NCI-H187 treated with DMSO at 0.1 percent for 48 hours (cell line): ENCODE measurements at regions not wholly inside any gene's neighbourhood (a gene's known extent, or its start where the extent isn't known, plus 50 kb on each side); places are given as distances from the start of the nearest gene placed in this dataset.
"Not testable (repeated sequence)": the region's sequence is repeated elsewhere in the genome, so short reads cannot be mapped to it uniquely, and the experiment has no call there.

Experiments used
- DNase-seq: peaks from one replicate; lab custom pipeline; 2025; lab: John Stamatoyannopoulos, UW

- DNase-seq, result no peak
Observed at GRCh38 chr14:26304056-26304455, 293.8 kb downstream of the NOVA1 start.

DNA sequence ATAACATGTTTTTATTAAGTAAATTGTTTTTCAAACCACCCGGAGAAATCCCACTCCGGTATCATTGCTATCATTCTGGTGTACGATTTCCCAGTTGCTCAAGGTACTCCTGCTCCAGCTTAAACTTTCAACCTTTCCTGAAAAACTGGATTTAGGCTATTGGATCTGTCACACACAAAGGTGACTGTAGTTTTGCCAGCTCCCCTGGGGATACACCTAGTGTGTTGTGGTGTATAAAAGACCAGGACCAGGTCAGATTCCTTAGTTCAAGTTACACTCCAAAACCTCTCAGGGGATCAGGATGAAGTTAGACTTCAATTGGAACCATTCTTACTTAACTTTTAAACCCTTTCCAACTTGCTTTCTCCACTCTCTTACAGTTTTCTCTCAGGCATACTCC lies 303.9 kb downstream of the NOVA1 start:
- no peak for DNase-seq

DNA sequence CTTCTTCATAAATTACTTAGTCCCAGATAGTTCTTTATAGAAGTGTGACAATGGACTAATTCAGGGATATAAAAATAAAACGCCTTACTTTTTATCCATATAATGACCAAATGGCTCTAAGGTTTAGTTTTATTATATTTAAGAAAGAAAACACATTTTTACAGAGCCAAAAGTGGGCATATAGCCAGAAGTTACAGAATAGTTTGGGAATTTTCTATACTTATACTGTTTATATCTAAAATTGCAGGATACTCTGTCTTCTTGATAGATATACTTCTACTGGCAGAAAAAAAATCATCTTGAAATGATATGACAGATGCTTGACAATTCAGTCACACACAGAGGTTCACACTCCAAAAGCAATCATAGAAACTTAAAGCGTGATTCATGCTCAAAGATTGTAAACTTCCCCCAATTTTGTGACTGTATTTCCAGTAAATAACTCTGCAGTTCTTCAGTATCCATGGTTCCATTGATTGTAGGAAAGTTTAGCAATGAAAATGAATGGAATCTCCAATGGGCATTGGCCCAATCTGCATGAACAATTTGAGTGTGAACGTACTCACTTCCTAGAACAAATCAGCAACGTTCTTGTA lies 307.8 kb downstream of the NOVA1 start:
- DNase-seq, result no peak

- DNase-seq, result no peak
Observed at GRCh38 chr14:26286913-26287205, 311.0 kb downstream of the NOVA1 start.

- no peak for DNase-seq
Observed at GRCh38 chr14:26286081-26286912, 311.5 kb downstream of the NOVA1 start.

GRCh38 chr14:26282578-26282977 lies 315.3 kb downstream of the NOVA1 start:
- DNase-seq, result no peak

GRCh38 chr14:26282011-26282410 lies 315.8 kb downstream of the NOVA1 start:
- DNase-seq, result not testable (repeated sequence)

- no peak for DNase-seq
Observed at GRCh38 chr14:26281280-26281998, 316.4 kb downstream of the NOVA1 start.

DNA sequence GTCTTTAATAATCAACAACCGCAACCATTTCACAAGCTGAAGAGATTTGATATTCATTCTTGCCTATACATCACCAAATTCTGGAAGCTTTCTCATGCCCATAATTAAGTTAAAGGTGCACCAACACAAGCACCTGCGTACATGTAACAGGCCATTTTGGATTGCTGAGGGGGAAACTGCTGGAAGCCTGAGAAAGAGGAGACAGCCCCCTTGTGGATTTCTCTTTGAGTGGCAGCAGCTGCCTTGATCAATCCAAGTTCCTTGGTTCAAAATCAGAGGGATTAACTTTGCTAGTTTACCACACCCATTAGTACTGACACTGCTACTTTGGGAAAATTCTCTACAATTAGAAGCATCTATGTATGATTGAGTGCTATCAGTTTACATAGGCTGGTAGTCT lies 321.1 kb downstream of the NOVA1 start:
- DNase-seq, result no peak

GRCh38 chr14:26265170-26265685 lies 332.6 kb downstream of the NOVA1 start:
- DNase-seq, result no peak

DNA sequence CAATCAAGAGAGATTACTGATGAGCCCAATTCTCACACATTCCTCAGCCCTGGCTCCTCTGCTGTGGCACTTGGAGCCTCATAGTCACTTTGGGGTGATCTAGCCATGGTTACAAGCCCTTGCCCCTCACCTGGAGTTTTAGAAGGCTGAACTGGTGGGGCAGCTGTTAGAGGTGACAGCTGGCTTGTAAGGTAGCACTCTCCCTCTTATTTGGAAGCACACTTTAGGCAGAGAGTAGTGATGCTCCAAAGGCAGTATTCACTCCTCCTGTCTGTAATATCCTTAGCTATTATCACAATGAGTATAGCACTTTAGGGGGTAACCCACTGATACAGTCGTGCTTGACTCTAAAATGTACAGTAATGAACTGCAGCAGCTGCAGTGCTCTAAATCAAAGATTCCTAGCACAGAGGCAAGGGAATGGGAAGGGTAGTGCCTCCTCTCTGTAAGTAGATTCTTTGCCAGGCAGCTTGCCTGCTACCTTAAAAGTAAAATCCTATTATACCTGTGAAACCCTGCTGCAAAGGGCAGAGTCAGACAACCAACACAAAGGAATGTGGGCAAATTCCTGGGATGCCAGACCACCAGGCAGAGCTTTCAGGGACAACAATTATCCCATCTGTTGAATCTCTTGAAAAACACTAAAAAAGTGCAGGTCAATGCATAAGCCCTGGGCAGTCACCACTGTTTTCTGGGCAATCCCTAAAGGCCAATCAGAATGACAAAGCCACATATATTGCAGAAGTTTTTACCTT lies 336.3 kb downstream of the NOVA1 start:
- DNase-seq, result no peak

DNA sequence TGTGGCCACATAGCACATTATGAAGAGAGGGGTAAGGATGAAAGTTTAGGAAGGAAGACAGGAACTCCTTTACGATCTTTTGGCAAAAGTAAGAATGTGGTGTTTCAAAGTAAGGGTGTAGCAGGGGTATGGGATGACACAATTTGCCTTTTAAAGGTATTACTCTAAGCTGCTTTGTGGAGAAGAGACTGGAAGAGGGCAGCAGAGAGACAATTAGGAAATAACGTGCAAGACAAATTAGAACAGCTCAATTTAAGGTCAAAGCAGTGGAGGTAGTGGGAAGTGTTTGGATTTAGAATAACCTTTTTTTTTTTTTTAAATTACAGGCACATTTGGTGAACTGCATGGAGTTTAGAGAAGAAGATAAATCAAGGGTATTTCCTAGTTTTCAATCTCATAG lies 342.6 kb downstream of the NOVA1 start:
- no peak for DNase-seq

DNA sequence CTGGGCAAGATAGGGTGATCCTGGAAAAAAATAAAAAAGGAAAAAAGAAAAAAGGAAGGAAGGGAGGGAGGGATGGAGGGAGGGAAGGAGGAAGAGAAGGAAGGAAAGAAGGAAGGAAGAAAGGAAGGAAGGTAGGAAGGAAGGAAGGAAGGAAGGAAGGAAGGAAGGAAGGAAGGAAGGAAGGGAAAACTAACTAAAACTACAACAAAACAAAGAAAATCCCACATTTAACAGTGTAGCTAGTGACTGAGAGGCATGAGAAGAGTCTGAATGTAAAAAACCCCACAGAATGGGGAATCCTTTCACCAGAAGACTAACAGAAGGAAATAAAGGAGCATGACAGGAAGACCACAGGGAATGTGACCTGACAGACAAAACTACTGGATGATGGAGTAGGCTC lies 345.7 kb downstream of the NOVA1 start:
- no peak for DNase-seq

- DNase-seq, result no peak
Observed at GRCh38 chr14:26233118-26233517, 364.7 kb downstream of the NOVA1 start.

DNA sequence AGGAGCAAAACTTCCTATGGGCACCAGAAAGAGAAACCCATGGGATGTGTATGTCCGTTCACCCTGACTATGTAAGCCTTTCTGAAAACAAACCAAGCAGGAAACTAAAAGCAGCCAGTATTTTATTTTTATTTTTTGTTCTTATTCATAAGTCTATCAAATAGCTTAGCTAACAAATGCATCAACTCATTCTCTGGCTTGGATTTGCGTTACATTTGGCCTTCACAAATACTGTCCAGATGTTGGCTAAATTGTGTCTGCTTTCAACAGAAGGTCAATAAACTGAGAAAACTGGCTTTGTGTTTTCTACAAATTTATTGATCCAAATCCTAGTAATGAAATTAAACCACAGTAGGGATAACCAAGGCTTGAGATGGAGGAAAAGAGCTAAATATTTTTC lies 379.0 kb downstream of the NOVA1 start:
- no peak for DNase-seq

DNA sequence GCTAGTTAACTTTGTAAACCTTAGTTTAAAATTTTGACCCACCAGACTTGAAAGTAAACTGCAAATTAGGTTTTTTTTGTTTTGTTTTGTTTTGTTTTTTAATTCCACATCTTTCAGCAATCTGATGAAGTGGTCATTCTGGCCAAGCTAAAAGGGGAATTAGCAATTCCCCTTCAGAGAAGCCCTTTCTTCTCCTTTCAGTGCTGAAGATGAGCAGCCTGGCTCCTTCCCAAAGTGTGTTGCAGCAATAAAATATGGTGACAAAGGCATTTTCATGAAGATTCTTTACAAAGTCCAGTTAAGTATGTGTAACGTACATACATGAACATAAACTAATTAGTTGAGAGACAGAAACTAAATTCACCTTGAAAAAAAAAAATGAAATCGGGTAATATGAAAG lies 380.1 kb downstream of the NOVA1 start:
- no peak for DNase-seq

- DNase-seq, result no peak
Observed at GRCh38 chr14:26216786-26217185, 381.0 kb downstream of the NOVA1 start.

DNA sequence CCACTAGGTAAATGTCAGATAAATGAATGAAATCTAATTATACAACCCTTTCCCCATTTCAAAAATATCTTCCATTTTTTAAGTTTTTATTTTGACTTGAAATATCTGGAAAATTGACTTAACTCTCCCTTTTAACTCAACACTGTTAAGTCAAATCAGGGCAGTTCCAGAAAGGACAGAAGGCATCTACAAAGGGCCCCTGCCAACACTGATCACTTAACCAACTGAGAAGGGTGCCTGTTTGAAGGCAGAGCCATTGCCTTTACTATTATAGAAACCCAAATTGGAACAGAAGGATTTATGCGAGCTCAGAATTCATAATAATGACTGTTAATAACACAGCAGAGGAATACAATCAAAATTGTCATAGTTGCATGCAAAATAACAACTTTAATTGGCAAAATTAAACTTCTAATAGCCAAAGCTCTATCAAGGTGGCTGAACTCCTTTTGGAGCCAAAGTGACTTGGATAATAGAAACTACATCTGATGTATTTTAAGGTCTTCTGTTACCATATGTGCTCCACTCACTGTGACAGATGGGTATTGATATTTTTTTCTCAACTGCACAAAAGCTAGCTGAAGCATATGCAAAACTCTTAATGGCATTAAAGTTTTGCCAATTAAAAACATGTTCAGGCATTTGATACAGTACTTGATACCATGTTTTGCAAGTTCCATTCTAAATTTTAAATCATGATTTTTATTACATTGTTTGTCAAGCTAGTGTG lies 383.8 kb downstream of the NOVA1 start:
- DNase-seq, result no peak

DNA sequence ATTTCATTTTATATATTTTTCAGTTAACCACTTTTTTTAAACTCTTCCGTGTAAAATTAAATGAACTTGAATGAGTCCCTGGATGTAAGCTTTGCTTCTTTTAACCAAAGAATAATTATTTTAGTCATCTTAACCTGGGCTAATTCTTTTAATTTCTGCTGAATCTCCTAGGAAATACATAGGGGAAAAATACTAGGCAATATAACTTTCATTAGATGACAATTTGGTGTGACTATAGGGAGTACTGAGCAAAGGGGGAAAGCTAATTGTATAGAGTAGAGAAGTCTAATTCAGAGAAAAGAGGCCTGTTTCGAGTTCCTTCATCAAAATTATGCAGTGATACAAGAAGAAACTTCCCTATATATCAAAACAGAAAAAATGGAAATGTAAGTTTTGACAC lies 388.1 kb downstream of the NOVA1 start:
- DNase-seq, result no peak

DNA sequence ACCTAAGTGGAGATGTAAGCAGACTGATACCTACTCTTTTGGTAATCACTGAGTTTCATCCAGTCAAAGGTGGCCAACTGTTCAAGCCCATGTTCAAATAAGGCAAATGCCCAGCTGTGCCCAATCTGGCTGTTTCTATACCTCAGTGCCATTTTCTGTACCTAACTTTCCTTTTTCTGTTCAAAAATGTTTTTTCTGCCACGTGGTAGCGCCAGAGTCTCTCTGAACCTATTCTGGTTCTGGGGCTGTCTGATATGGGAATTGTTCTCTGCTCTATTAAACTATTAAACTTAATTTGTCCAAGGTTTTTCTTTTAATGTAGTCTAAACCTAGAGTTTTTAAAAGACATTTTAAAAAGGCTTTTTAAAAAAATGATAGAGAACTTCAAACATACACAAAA lies 391.2 kb downstream of the NOVA1 start:
- no peak for DNase-seq

DNA sequence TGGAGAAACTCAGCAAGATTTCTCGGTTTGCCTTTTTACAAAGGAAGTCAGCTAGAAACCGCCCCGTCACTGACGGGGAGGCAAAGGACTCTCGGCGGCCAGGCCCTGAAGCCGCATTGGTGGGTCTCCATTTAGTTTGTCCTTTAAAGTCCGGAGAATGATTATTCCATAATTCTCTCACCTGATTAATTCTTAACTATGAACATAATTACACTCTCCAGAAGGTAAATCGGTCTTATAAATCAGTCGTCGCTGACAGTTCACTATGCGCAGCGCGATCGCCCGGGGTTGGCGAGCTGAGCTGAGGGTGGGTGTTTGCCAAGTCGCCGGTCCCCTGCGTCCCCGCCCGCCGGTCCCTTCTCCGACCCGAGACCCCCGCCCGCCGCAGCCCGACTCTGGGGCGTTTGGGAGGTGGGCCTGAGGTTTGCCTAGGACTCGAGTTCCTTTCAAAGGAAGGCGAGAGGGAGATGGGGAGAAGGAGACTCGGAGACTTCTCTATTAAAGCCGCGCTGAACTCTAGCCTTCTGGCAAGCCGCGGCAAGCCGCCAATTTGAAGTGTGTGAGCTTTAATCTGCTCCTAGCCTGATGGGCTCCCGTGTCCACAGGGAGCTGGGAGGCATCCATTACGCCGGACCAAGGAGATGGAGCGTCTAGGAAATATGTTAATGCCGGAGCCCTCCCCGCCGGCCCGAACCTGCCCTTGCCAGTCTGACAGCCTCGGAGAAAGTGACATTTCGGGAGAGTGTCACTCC lies 392.9 kb downstream of the NOVA1 start:
- no peak for DNase-seq
